ACC112 (cell line): ENCODE measurements at regions not wholly inside any gene's neighbourhood (a gene's known extent, or its start where the extent isn't known, plus 50 kb on each side); places are given as distances from the start of the nearest gene placed in this dataset.
"Not testable (repeated sequence)": the region's sequence is repeated elsewhere in the genome, so short reads cannot be mapped to it uniquely, and the experiment has no call there.

Experiments
- H2AFZ ChIP-seq: fragments of 200-600 bp; sonication (generic); one replicate; pipeline ENCODE4 v1.6.0; 2017; ENCODE audit warnings: antibody characterized with exemption, low read length; ENCODE audit not compliant: unreplicated experiment
- H3K27ac ChIP-seq: fragments of 200-600 bp; sonication (generic); 2 replicates; pipeline ENCODE4 v1.5.1; 2014; ENCODE audit warnings: low read depth, mild to moderate bottlenecking, antibody characterized with exemption, low read length, moderate library complexity
- H3K27me3 ChIP-seq: fragments of 200-600 bp; sonication (generic); 2 replicates; pipeline ENCODE4 v1.6.1; 2014; ENCODE audit warnings: mild to moderate bottlenecking, antibody characterized with exemption, low read length, moderate library complexity, mixed read lengths; ENCODE audit not compliant: insufficient read depth
- H3K36me3 ChIP-seq: fragments of 200-600 bp; sonication (generic); 2 replicates; pipeline ENCODE4 v1.6.1; 2016; ENCODE audit warnings: mild to moderate bottlenecking, antibody characterized with exemption, low read length, moderate library complexity, mixed read lengths; ENCODE audit not compliant: insufficient read depth
- H3K4me1 ChIP-seq: fragments of 200-600 bp; sonication (generic); one replicate; pipeline ENCODE4 v1.6.1; 2016; ENCODE audit warnings: low read length, mixed read lengths; ENCODE audit not compliant: insufficient read depth, unreplicated experiment, control insufficient read depth
- H3K4me3 ChIP-seq: fragments of 200-600 bp; sonication (generic); 2 replicates; pipeline ENCODE4 v1.5.1; 2014; ENCODE audit warnings: mild to moderate bottlenecking, low read depth, low read length
- H3K79me2 ChIP-seq: fragments of 200-600 bp; sonication (generic); one replicate; pipeline ENCODE4 v1.6.0; 2016; ENCODE audit warnings: low read length; ENCODE audit not compliant: control insufficient read depth, unreplicated experiment, insufficient read depth

DNA sequence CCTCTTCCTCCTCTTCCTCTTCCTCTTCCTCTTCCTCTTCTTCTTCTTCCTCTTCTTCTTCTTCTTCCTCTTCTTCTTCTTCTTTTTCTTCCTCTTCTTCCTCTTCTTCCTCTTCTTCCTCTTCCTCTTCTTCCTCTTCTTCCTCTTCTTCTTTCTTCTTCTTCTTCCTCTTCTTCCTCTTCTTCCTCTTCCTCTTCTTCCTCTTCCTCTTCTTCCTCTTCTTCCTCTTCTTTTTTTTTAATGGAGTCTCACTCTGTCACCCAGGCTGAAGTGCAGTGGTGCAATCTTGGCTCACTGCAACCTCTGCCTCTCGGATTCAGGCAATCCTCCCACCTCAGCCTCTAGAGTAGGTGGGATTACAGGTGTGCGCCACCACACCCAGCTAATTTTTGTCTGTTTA, 79.8 kb upstream of the SLC30A5 start:
- not testable (repeated sequence) for H3K4me1 ChIP-seq, H3K79me2 ChIP-seq, H3K36me3 ChIP-seq, H3K27ac ChIP-seq, H3K4me3 ChIP-seq, H2AFZ ChIP-seq
- H3K27me3 ChIP-seq = peaks cover 32% of the 10 kb centered on the region

DNA sequence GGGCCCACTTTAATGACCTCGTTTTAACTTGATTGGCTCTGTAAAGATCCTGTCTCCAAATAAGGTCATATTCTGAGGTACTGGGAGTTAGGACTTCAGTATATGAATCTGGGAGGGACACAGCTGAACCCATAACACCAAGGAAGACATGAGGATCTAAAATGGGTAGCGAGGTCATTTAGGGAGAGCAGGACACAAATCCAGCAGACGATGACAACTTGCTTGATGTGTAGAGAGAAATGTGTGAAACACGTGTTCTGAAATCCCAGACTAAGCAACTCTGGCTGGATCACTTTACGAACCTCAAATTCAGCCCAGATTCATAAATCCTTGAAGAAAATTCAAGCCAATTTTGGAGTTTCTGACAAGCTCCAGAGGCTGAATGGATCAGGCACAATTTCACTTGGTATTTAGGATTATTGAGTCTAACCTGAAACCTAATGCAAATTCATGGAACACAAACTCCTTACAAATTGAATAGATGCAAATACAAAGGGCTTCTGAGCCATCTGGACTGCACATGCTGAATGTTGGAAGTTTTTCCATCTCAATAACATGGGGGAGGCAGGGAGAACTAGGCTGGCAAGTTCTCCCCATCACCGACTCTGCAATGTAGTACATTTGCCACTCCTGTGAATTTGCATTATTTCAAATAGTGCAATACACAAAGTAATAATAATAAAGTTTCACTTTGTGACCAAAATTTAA, 74.0 kb upstream of the SLC30A5 start:
- Histone ChIP-seq H3K79me2 (no peaks in the 10 kb centered on the region), H3K4me1 (no peaks in the 10 kb centered on the region), H3K4me3 (no peak overlapping the region), H3K36me3 (no peaks in the 10 kb centered on the region), H3K27me3 (peaks cover 52% of the 10 kb centered on the region), H3K27ac (no peak overlapping the region), H2AFZ (no peak overlapping the region)

DNA sequence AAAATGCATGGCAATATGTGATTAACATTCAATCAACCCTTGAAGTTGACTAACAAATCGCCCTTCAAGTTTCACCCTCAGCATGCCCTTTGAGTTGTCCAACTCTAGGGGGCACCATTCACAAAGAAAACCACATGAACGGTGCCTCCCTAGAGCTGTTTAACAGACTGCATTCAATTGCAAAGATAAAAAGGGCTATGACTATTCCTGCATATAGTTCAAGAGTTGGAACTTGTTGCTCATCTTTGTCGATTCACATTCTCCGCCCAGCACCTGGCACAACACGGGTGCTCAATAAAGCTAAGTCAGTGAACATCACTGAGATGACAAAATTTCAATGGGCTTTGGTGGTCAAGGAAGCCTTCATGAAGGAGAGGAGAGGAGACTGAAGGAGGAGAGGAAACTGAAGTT, 69.6 kb upstream of the SLC30A5 start:
- Histone ChIP-seq H3K27ac (no peak overlapping the region), H2AFZ (no peak overlapping the region)

DNA sequence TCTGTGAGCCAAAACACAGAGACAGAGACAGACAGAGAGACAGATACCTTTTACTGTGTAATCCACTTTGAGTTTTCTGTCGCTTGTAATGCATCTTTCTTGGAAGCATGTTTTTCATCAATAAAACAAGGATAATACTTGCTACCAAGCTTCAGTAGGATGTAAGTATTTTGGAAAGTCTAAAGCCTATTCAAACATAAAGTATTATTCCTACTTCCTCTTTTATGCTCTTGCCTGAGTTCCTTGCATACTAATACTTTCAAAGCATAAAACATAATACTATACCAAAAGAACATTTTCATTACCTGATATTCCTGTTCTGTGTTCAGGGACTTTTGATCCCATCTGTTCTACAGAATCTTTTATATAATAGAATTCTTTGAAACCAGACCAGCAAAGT, 64.5 kb upstream of the SLC30A5 start:
- Histone ChIP-seq H2AFZ (no peak overlapping the region), H3K4me3 (no peak overlapping the region), H3K4me1 (no peaks in the 10 kb centered on the region)

More for the DNA sequence above, 69.6 kb upstream of the SLC30A5 start:
- Histone ChIP-seq H3K4me1 (no peaks in the 10 kb centered on the region), H3K79me2 (no peaks in the 10 kb centered on the region), H3K36me3 (no peaks in the 10 kb centered on the region), H3K27me3 (peaks cover 44% of the 10 kb centered on the region), H3K4me3 (no peak overlapping the region)

DNA sequence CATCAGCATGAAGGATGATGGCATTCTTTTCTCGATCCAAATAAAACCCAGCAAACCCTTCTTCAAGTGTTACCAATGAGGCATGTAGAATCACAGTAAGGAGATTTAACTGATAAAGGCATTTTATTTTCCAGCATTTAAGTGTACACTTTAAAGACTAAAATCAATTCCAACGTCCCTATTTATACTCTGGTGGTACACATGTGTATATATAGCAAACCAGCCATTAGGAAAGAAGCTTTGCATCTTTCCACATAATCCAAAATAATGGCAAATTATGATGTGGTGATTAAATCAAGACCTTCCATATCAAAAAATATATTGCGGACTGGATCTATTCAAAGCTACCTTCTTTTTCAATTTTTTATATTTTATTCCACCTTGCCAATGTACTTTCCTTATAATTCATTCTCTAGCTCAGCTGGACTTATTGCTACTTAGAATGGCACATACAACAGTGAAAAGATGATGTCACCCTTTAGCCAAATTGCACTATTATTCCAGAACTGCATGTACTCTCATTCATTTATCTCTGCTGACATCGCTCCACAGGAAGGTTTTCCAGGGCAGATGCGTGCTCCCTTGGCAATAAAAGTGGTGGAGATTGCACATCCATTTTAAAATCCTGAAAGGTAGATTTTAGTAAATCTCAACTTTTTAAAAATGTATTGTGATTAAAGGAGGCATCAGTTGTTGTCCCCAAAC, 63.3 kb upstream of the SLC30A5 start:
- Histone ChIP-seq H3K4me3 (no peak overlapping the region), H3K4me1 (no peaks in the 10 kb centered on the region), H3K27me3 (peaks cover 28% of the 10 kb centered on the region), H2AFZ (no peak overlapping the region), H3K79me2 (no peaks in the 10 kb centered on the region), H3K27ac (no peak overlapping the region), H3K36me3 (no peaks in the 10 kb centered on the region)

More for the DNA sequence above, 64.5 kb upstream of the SLC30A5 start:
- Histone ChIP-seq H3K27me3 (peaks cover 28% of the 10 kb centered on the region), H3K79me2 (no peaks in the 10 kb centered on the region), H3K27ac (no peak overlapping the region), H3K36me3 (no peaks in the 10 kb centered on the region)

DNA sequence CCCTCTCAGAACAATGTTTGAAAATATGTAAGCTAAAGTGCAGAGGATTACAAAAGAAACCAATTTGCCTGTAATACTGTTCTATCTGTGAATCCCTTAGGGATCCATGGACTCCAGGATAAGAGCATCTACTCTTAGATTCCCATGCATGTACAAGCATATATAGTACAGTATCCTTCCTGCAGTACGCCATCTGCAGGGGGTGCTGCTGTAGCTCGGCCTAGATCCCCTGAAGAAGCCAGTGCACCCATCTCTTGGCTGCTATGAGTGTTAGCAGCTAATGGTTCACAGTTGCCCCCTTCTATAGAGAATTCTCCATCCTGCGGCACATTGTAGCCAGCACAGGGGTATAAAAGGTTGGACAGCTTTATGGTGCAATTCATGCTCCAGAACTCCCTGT, 61.8 kb upstream of the SLC30A5 start:
- no peak overlapping the region for H2AFZ ChIP-seq
- peaks cover 28% of the 10 kb centered on the region for H3K27me3 ChIP-seq
- no peak overlapping the region for H3K27ac ChIP-seq
- no peak overlapping the region for H3K4me3 ChIP-seq
- no peaks in the 10 kb centered on the region for H3K4me1 ChIP-seq
- H3K36me3 ChIP-seq = no peaks in the 10 kb centered on the region
- H3K79me2 ChIP-seq = no peaks in the 10 kb centered on the region

DNA sequence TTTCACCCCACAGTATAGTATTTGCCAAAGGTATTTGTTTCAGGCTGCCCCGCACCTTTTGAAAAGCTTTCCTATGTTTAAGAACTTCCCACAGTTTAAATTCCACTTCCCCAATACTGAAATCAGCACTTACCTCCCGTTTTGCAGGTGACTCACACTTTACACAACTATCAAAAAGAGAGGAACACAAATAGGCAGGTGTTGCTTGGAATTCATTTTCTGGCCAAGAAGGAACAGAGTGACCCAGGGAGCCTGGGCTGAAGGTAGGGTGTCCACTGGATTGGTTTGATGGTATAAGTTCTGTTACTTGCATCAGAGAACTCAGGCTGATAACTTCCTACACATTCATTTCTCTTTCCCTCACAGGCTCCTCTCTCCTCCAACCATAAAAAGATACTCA, 60.1 kb upstream of the SLC30A5 start:
- no peaks in the 10 kb centered on the region for H3K36me3 ChIP-seq
- H3K79me2 ChIP-seq = no peaks in the 10 kb centered on the region
- no peak overlapping the region for H3K27ac ChIP-seq
- peaks cover 21% of the 10 kb centered on the region for H3K27me3 ChIP-seq
- H2AFZ ChIP-seq = no peak overlapping the region
- no peak overlapping the region for H3K4me3 ChIP-seq
- H3K4me1 ChIP-seq = no peaks in the 10 kb centered on the region

DNA sequence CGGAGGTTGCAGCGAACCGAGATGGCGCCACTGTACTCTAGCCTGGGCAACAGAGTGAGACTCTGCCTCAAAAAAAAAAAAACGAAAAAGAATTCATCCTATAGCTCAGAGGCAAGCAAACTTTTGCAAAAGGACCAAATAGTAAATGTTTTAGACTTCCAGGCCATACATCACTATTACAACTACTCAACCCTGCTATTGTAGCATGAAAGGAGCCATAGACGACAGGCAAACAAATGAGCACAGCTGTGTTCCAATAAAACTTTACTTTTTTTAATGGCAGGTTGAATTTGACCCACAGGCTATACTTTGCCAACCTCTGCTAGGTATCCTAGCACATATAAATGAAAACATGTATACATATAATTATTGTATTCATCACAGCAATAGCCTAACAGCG, 58.9 kb upstream of the SLC30A5 start:
- H3K27ac ChIP-seq = no peak overlapping the region
- H3K79me2 ChIP-seq = no peaks in the 10 kb centered on the region
- peaks cover 9% of the 10 kb centered on the region for H3K27me3 ChIP-seq
- no peaks in the 10 kb centered on the region for H3K4me1 ChIP-seq
- H2AFZ ChIP-seq = no peak overlapping the region
- no peaks in the 10 kb centered on the region for H3K36me3 ChIP-seq
- H3K4me3 ChIP-seq = no peak overlapping the region

DNA sequence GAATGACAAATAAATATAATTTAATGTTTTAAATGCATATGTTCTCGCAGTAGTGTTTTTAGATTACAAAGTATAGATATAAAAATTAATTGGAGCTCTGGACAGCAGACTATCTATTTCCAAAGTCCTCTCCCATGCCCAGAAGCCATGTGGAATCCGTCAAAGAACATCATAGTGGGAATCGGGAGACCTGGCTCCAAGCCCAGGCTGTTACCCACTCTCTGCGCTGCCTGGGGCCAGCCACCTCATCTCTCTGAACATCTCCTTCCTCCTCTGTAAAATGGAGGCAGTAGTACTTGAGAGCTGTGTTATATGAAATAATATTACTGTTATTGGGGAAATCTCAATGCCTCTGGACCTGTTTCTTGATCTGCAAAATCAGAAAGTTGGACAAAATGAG, 58.1 kb upstream of the SLC30A5 start:
- peaks cover 1% of the 10 kb centered on the region; the same call in 1 of the 2 replicates for H3K27me3 ChIP-seq
- no peak overlapping the region for H3K27ac ChIP-seq
- no peaks in the 10 kb centered on the region for H3K79me2 ChIP-seq
- no peaks in the 10 kb centered on the region for H3K4me1 ChIP-seq
- H2AFZ ChIP-seq = no peak overlapping the region
- no peaks in the 10 kb centered on the region for H3K36me3 ChIP-seq
- H3K4me3 ChIP-seq = no peak overlapping the region

DNA sequence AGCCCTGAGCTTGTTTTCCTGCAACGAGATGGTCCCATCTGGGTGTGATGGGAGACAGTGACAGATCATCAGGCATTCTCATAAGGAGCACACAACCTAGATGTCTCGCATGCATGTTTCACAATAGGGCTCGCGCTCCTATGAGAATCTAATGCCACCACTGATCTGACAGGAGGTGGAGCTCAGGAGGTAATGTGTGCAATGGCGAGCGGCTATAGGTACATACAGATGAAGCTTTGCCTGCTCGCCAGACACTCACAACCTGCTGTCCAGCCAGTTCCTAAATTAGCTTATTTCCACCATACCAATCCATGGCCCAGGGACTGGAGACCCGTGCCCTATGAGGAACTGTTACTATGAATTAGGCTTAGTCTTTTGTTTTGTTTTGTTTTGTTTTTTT, 55.3 kb upstream of the SLC30A5 start:
- no peaks in the 10 kb centered on the region for H3K27me3 ChIP-seq
- H3K27ac ChIP-seq = no peak overlapping the region
- H3K4me3 ChIP-seq = no peak overlapping the region
- H3K36me3 ChIP-seq = no peaks in the 10 kb centered on the region
- no peaks in the 10 kb centered on the region for H3K79me2 ChIP-seq
- no peak overlapping the region for H2AFZ ChIP-seq
- H3K4me1 ChIP-seq = peaks cover under 1% of the 10 kb centered on the region

DNA sequence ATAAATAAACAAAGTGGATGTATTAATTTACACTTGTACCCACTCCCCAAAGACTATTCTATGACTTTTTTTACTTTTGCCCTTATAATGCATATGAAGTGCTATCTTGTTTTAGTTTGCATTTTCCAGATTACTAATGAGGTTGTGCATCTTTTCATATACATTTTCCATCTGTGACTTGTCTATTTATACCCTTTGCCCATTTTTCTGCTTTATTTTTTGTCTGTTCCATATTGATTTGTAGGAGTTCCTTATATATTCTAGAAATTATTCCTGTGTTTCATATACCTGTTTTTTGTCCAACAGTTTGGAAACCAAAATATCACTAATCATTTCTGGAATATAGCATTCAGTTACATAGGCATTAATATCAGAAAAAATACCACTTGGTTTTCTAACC, 54.0 kb upstream of the SLC30A5 start:
- H3K27me3 ChIP-seq = no peaks in the 10 kb centered on the region
- no peak overlapping the region for H3K4me3 ChIP-seq
- peaks cover 3% of the 10 kb centered on the region for H3K4me1 ChIP-seq
- H3K27ac ChIP-seq = no peak overlapping the region
- no peaks in the 10 kb centered on the region for H3K36me3 ChIP-seq
- no peak overlapping the region for H2AFZ ChIP-seq
- H3K79me2 ChIP-seq = no peaks in the 10 kb centered on the region
